SJCRH30 (cell line): ENCODE measurements at regions not wholly inside any gene's neighbourhood (a gene's known extent, or its start where the extent isn't known, plus 50 kb on each side); places are given as distances from the start of the nearest gene placed in this dataset.
A peak's percentile ranks its signal among the peaks of the same experiment; 100 is the strongest.

ENCODE experiments used
- DNase-seq, 2 experiments: peaks; one replicate each; pipeline ENCODE4 v3.0.0-alpha.2; 2015 to 2020
- H3K27ac ChIP-seq: fragments of 250-450 bp; sonication (Bioruptor Pico); 2 replicates; pipeline ENCODE4 v1.5.1; 2020; ENCODE audit warnings: mild to moderate bottlenecking, moderate library complexity
- H3K27me3 ChIP-seq: fragments of 250-450 bp; sonication (Bioruptor Pico); 2 replicates; pipeline ENCODE4 v1.5.1; 2020; ENCODE audit warnings: mild to moderate bottlenecking, moderate library complexity
- H3K36me3 ChIP-seq: fragments of 250-450 bp; sonication (Bioruptor Pico); 2 replicates; pipeline ENCODE4 v1.5.1; 2020; ENCODE audit warnings: mild to moderate bottlenecking, moderate library complexity
- H3K4me1 ChIP-seq: fragments of 250-450 bp; sonication (Bioruptor Pico); 2 replicates; pipeline ENCODE4 v1.5.1; 2020; ENCODE audit warnings: mild to moderate bottlenecking, moderate library complexity
- H3K4me3 ChIP-seq: fragments of 250-450 bp; sonication (Bioruptor Pico); 2 replicates; pipeline ENCODE4 v1.5.1; 2020; ENCODE audit warnings: mild to moderate bottlenecking, moderate library complexity
- H3K9me3 ChIP-seq: fragments of 250-450 bp; sonication (Bioruptor Pico); replicated peaks from 2 replicates; pipeline ENCODE4 v1.5.1; 2020; ENCODE audit warnings: mild to moderate bottlenecking, moderate library complexity

DNA sequence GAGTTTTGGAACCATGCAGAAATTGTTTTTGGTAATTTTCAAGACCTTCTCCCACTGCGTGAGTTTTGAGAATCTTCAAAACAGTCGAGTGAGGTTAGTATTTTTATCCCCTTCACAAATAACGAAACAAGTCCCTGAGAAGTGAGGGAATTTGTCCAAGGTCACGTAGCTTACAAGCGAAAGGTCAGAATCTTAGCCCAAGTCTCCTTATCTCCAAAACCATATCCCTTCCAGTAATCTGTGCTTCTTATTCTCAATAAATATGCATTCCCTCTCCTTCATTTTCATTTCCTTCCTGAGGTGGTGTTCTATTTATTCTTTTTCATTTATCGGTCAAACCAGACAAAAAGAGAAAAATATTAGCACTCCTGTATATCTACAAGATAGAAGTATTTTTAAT, 163.6 kb downstream of the MREG start:
- no peaks in the 10 kb centered on the region for H3K9me3 ChIP-seq
- H3K4me1 ChIP-seq: peaks cover 2% of the 10 kb centered on the region; the same call in 1 of the 2 replicates
- H3K27ac ChIP-seq: no peak overlapping the region
- H3K4me3 ChIP-seq: no peak overlapping the region
- no peak for DNase-seq
- no peaks in the 10 kb centered on the region for H3K27me3 ChIP-seq
- H3K36me3 ChIP-seq: no peaks in the 10 kb centered on the region

DNA sequence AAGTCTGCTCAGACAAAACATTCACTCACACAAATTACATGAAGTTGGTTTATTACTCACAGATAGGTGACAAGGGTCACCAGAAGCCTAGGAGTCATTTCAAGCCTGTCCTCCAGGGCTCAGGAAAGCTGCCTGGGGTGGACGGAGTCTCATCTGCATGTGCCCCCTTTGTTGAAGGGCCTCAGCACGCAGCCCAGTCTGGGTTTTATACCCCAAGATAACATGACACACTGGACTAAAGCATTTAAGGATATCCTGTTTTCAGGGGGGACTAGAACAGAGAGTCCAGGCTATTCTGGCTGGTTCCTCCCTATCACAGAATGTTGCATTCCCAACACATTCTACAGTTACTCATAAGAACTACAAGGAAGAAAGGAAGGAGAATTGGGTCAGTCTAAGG, 164.7 kb downstream of the MREG start:
- Histone ChIP-seq H3K4me3 (no peak overlapping the region), H3K27me3 (no peaks in the 10 kb centered on the region), H3K27ac (no peak overlapping the region), H3K4me1 (peaks cover 2% of the 10 kb centered on the region; the same call in 1 of the 2 replicates), H3K9me3 (no peaks in the 10 kb centered on the region), H3K36me3 (no peaks in the 10 kb centered on the region)
- DNase-seq: no peak

- DNase-seq: no peak
- H3K27ac ChIP-seq: no peak overlapping the region
- no peaks in the 10 kb centered on the region for H3K36me3 ChIP-seq
- no peaks in the 10 kb centered on the region for H3K27me3 ChIP-seq
- peaks cover 2% of the 10 kb centered on the region; the same call in 1 of the 2 replicates for H3K4me1 ChIP-seq
- H3K4me3 ChIP-seq: no peak overlapping the region
- H3K9me3 ChIP-seq: no peaks in the 10 kb centered on the region
Measured at GRCh38 chr2:215848146-215848545, 165.2 kb downstream of the MREG start.

- peaks cover 2% of the 10 kb centered on the region; the same call in 1 of the 2 replicates for H3K4me1 ChIP-seq
- no peak overlapping the region for H3K4me3 ChIP-seq
- H3K9me3 ChIP-seq: no peaks in the 10 kb centered on the region
- DNase-seq: no peak
- no peak overlapping the region for H3K27ac ChIP-seq
- H3K36me3 ChIP-seq: no peaks in the 10 kb centered on the region
- no peaks in the 10 kb centered on the region for H3K27me3 ChIP-seq
Measured at GRCh38 chr2:215847718-215848117, 165.6 kb downstream of the MREG start.

DNA sequence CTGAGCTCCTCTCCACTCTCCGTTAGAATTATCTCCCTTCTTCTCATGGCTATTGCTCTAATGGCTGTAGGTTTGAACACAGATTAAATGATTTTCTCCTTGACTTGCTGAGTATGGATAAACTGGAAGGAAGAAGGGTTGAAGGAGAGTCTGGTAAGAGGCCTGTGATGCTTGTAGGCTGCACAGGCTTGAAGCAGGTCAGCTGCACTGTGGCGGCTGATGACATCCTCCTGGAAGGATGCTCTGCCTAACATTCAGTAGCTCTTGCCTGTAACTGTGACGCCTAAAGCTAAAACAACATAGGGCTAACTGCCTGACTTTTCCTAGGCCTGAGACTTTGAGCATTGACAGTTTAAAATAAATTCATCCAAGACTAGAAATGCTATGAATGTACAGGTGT, 166.3 kb downstream of the MREG start:
- no peaks in the 10 kb centered on the region for H3K9me3 ChIP-seq
- no peak overlapping the region for H3K27ac ChIP-seq
- no peak for DNase-seq
- no peaks in the 10 kb centered on the region for H3K36me3 ChIP-seq
- H3K27me3 ChIP-seq: no peaks in the 10 kb centered on the region
- H3K4me3 ChIP-seq: no peak overlapping the region
- peaks cover 2% of the 10 kb centered on the region; the same call in 1 of the 2 replicates for H3K4me1 ChIP-seq

GRCh38 chr2:215845839-215846586, 167.3 kb downstream of the MREG start:
- H3K4me3 ChIP-seq: no peak overlapping the region
- H3K4me1 ChIP-seq: no peaks in the 10 kb centered on the region; the same call in 1 of the 2 replicates
- no peaks in the 10 kb centered on the region for H3K9me3 ChIP-seq
- H3K27ac ChIP-seq: no peak overlapping the region
- no peaks in the 10 kb centered on the region for H3K36me3 ChIP-seq
- H3K27me3 ChIP-seq: no peaks in the 10 kb centered on the region
- no peak for DNase-seq

- Histone ChIP-seq H3K4me3 (no peak overlapping the region), H3K36me3 (no peaks in the 10 kb centered on the region), H3K27me3 (no peaks in the 10 kb centered on the region), H3K4me1 (no peaks in the 10 kb centered on the region), H3K9me3 (no peaks in the 10 kb centered on the region), H3K27ac (no peak overlapping the region)
- no peak for DNase-seq
Measured at GRCh38 chr2:215843579-215843978, 169.8 kb downstream of the MREG start.

GRCh38 chr2:215841175-215841816, 172.1 kb downstream of the MREG start:
- H3K27me3 ChIP-seq: no peaks in the 10 kb centered on the region
- H3K4me1 ChIP-seq: no peaks in the 10 kb centered on the region; the same call in 1 of the 2 replicates
- DNase-seq: no peak
- H3K4me3 ChIP-seq: no peak overlapping the region
- no peak overlapping the region for H3K27ac ChIP-seq
- no peaks in the 10 kb centered on the region for H3K9me3 ChIP-seq
- no peaks in the 10 kb centered on the region for H3K36me3 ChIP-seq

- Histone ChIP-seq H3K9me3 (no peaks in the 10 kb centered on the region), H3K27me3 (no peaks in the 10 kb centered on the region), H3K27ac (no peak overlapping the region), H3K4me3 (no peak overlapping the region), H3K36me3 (no peaks in the 10 kb centered on the region), H3K4me1 (peaks cover 10% of the 10 kb centered on the region; the same call in 1 of the 2 replicates)
- DNase-seq: no peak
Measured at GRCh38 chr2:215839816-215840215, 173.5 kb downstream of the MREG start.

- Histone ChIP-seq H3K36me3 (no peaks in the 10 kb centered on the region), H3K4me3 (no peak overlapping the region), H3K4me1 (peaks cover 11% of the 10 kb centered on the region), H3K27ac (no peak overlapping the region), H3K27me3 (no peaks in the 10 kb centered on the region), H3K9me3 (no peaks in the 10 kb centered on the region)
- peak; percentile 6 to 41 for DNase-seq
Measured at GRCh38 chr2:215839309-215839708, 174.0 kb downstream of the MREG start.

DNA sequence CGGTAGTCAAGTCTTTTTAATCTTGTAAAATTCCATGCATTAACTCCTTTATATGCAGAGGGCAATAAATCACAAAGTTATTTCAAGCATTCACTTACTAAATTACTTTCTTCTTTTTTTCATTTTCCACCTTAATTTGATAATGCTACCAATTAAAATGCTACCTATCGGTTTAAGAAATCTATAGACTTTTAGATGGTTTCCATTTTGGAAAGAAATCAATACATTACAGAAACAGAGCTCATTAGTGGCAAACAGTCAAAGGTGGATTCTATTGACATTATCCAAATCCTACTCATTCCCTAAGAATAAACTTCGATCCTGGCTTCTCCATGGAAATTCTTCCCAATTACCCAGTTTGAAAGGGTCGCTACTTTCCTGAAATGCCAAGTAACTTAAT, 176.5 kb downstream of the MREG start:
- no peak for DNase-seq
- H3K4me1 ChIP-seq: peaks cover 25% of the 10 kb centered on the region
- H3K9me3 ChIP-seq: no peaks in the 10 kb centered on the region
- H3K27ac ChIP-seq: no peak overlapping the region
- H3K4me3 ChIP-seq: no peak overlapping the region
- no peaks in the 10 kb centered on the region for H3K36me3 ChIP-seq
- H3K27me3 ChIP-seq: no peaks in the 10 kb centered on the region

- Histone ChIP-seq H3K4me3 (no peak overlapping the region), H3K27ac (no peak overlapping the region), H3K4me1 (peaks cover 25% of the 10 kb centered on the region), H3K36me3 (no peaks in the 10 kb centered on the region), H3K27me3 (no peaks in the 10 kb centered on the region), H3K9me3 (no peaks in the 10 kb centered on the region)
- no peak for DNase-seq
Measured at GRCh38 chr2:215835657-215836056, 177.7 kb downstream of the MREG start.

GRCh38 chr2:215835231-215835630, 178.1 kb downstream of the MREG start:
- no peaks in the 10 kb centered on the region for H3K36me3 ChIP-seq
- no peak overlapping the region for H3K27ac ChIP-seq
- no peak overlapping the region for H3K4me3 ChIP-seq
- DNase-seq: no peak
- H3K27me3 ChIP-seq: no peaks in the 10 kb centered on the region
- no peaks in the 10 kb centered on the region for H3K9me3 ChIP-seq
- H3K4me1 ChIP-seq: peaks cover 25% of the 10 kb centered on the region

GRCh38 chr2:215833531-215834162, 179.7 kb downstream of the MREG start:
- DNase-seq: peak; percentile 52 to 84

DNA sequence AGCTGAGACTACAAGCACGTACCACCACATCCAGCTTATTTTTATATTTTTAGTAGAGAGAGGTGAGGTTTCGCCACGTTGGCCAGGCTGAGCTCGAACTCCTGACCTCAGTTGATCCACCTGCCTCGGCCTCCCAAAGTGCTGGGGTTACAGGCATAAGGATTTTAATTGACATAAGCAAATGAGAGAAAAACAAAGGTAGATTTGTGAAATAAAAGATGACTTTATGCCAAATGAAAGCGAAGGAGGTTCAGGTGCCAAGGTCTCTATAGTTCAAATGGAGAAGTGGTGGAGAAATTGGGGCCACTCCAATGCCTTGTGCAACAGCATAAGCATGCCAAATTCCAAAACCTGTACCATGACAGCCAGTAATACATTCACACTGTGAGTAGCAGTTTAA, 180.6 kb downstream of the MREG start:
- DNase-seq: no peak
- Histone ChIP-seq H3K4me1 (peaks cover 25% of the 10 kb centered on the region), H3K9me3 (no peaks in the 10 kb centered on the region; the same call in 1 of the 2 replicates), H3K27ac (peak overlapping the region; percentile 66; the same call in 1 of the 2 replicates), H3K4me3 (no peak overlapping the region), H3K27me3 (no peaks in the 10 kb centered on the region), H3K36me3 (no peaks in the 10 kb centered on the region)

More at GRCh38 chr2:215833531-215834162, 179.7 kb downstream of the MREG start:
- Histone ChIP-seq H3K4me3 (no peak overlapping the region), H3K27ac (peak overlapping the region; percentile 66), H3K27me3 (no peaks in the 10 kb centered on the region), H3K36me3 (no peaks in the 10 kb centered on the region), H3K9me3 (no peaks in the 10 kb centered on the region; the same call in 1 of the 2 replicates), H3K4me1 (peaks cover 25% of the 10 kb centered on the region)
